Neural cell (in vitro differentiated cells): ENCODE measurements at regions not wholly inside any gene's neighbourhood (a gene's known extent, or its start where the extent isn't known, plus 50 kb on each side); places are given as distances from the start of the nearest gene placed in this dataset.

Experiments
- H2AFZ ChIP-seq: fragments of 200-600, 300-800 bp; sonication (generic), shearing (Covaris generic); 2 replicates; pipeline ENCODE4 v1.6.0; 2014; ENCODE audit warnings: low read depth, mild to moderate bottlenecking, antibody characterized with exemption, low read length, moderate library complexity
- H3F3A ChIP-seq: fragments of 200-600 bp; shearing (Covaris generic); 2 replicates; pipeline ENCODE4 v1.6.1; 2016; ENCODE audit warnings: mild to moderate bottlenecking, moderate library complexity, mixed read lengths, antibody characterized with exemption, low read length; ENCODE audit not compliant: insufficient read depth, poor library complexity, severe bottlenecking
- H3K27ac ChIP-seq: fragments of 200-600, 300-800 bp; sonication (generic), shearing (Covaris generic); 2 replicates; pipeline ENCODE4 v1.5.1; 2014; ENCODE audit warnings: mild to moderate bottlenecking, low read length, moderate library complexity
- H3K27me3 ChIP-seq: fragments of 300-800, 200-600 bp; sonication (generic), shearing (Covaris generic); 2 replicates; pipeline ENCODE4 v1.6.0; 2014; ENCODE audit warnings: mild to moderate bottlenecking, low read depth, low read length, moderate library complexity; ENCODE audit not compliant: insufficient read depth
- H3K36me3 ChIP-seq: fragments of 300-800, 200-600 bp; sonication (generic), shearing (Covaris generic); 2 replicates; pipeline ENCODE4 v1.5.1; 2014; ENCODE audit warnings: mild to moderate bottlenecking, antibody characterized with exemption, low read length, moderate library complexity; ENCODE audit not compliant: insufficient read depth
- H3K4me2 ChIP-seq: fragments of 300-800, 200-600 bp; sonication (generic), shearing (Covaris generic); 2 replicates; pipeline ENCODE4 v1.6.0; 2014; ENCODE audit warnings: mild to moderate bottlenecking, low read length
- H3K4me3 ChIP-seq: fragments of 300-800, 200-600 bp; sonication (generic), shearing (Covaris generic); 2 replicates; pipeline ENCODE4 v1.5.1; 2014; ENCODE audit warnings: mild to moderate bottlenecking, low read length, moderate library complexity
- H3K79me2 ChIP-seq: fragments of 200-600 bp; shearing (Covaris generic); replicated peaks from 2 replicates; pipeline ENCODE4 v1.6.0; 2014; ENCODE audit warnings: mild to moderate bottlenecking, low read length, moderate library complexity; ENCODE audit not compliant: insufficient read depth
- H3K9ac ChIP-seq: fragments of 300-800, 200-600 bp; sonication (generic), shearing (Covaris generic); 2 replicates; pipeline ENCODE4 v1.6.1; 2016; ENCODE audit warnings: mild to moderate bottlenecking, low read length, mixed read lengths
- H3K9me2 ChIP-seq: fragments of 200-600 bp; shearing (Covaris generic); 2 replicates; pipeline ENCODE4 v1.6.1; 2016; ENCODE audit warnings: mild to moderate bottlenecking, low read length, mixed read lengths; ENCODE audit not compliant: insufficient read depth
- H3K9me3 ChIP-seq: fragments of 200-600, 300-800 bp; sonication (generic), shearing (Covaris generic); 2 replicates; pipeline ENCODE4 v1.6.1; 2016; ENCODE audit warnings: mild to moderate bottlenecking, mixed run types, low read length, moderate library complexity, mixed read lengths
- H4K20me1 ChIP-seq: fragments of 200-600 bp; shearing (Covaris generic); 2 replicates; pipeline ENCODE4 v1.6.1; 2016; ENCODE audit warnings: mild to moderate bottlenecking, mixed run types; ENCODE audit not compliant: insufficient read depth
- EP300 ChIP-seq: fragments of 450-650 bp; conservative IDR thresholded peaks from 2 replicates; pipeline ENCODE4 v1.6.1; 2014; ENCODE audit warnings: antibody characterized with exemption, mild to moderate bottlenecking, moderate library complexity; ENCODE audit not compliant: poor library complexity, severe bottlenecking
- EZH2 ChIP-seq: fragments of 200-600, 300-800 bp; shearing (Covaris generic), sonication (generic); IDR thresholded peaks from 2 replicates; pipeline ENCODE4 v1.6.1; 2014; ENCODE audit warnings: antibody characterized with exemption, low read length, borderline replicate concordance, mild to moderate bottlenecking; ENCODE audit not compliant: insufficient read depth, poor library complexity, severe bottlenecking
- MXI1 ChIP-seq: fragments of 450-650 bp; conservative IDR thresholded peaks from 2 replicates; pipeline ENCODE4 v1.6.1; 2014; ENCODE audit warnings: antibody characterized with exemption, mild to moderate bottlenecking; ENCODE audit not compliant: poor library complexity, severe bottlenecking
- POLR2AphosphoS5 ChIP-seq: IDR thresholded peaks from 2 replicates; pipeline ENCODE4 v1.6.1; 2012
- RAD21 ChIP-seq: fragments of 450-650 bp; conservative IDR thresholded peaks from 2 replicates; pipeline ENCODE4 v1.6.1; 2014; ENCODE audit warnings: antibody characterized with exemption, mild to moderate bottlenecking, moderate library complexity
- SMC3 ChIP-seq: fragments of 450-650 bp; conservative IDR thresholded peaks from 2 replicates; pipeline ENCODE4 v1.6.1; 2014; ENCODE audit warnings: antibody characterized with exemption, mild to moderate bottlenecking, moderate library complexity; ENCODE audit not compliant: poor library complexity
- TAF1 ChIP-seq: IDR thresholded peaks from 2 replicates; pipeline ENCODE4 v1.6.1; 2012; ENCODE audit warnings: low read depth
- TF ChIP-seq, protein P1 (sequence below): fragments of 450-650 bp; IDR thresholded peaks from 2 replicates; pipeline ENCODE4 v1.5.1; 2014; ENCODE audit warnings: antibody characterized with exemption, mild to moderate bottlenecking, moderate library complexity; ENCODE audit not compliant: poor library complexity, severe bottlenecking
- TF ChIP-seq, protein P2 (sequence below): IDR thresholded peaks from 2 replicates; pipeline ENCODE4 v1.6.1; 2012; ENCODE audit warnings: borderline replicate concordance

DNA sequence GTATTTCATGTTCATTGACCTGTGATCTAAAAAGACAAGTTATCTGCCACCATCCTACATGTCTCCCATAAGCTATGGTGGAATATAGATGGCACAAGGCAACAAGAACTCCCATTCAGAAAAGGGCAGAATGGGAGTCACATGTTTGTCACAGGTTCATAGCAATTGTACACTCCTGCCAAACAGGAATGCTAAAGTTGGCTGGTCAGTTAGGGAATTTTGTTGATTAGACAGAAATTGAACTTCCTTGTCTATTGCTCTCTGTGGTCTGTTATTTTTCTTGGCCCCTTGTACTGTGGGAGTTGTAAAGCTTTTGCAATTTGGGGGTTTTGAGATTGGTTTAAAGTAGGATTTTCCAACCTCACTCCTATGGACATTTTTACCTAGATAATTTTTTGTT, 101.7 kb upstream of the SOD3 start:
- Histone ChIP-seq H3K9ac (no peak overlapping the region), H3K27ac (no peak overlapping the region), H3K27me3 (no peaks in the 10 kb centered on the region), H3K4me2 (no peak overlapping the region), H3K79me2 (no peaks in the 10 kb centered on the region), H4K20me1 (no peaks in the 10 kb centered on the region), H2AFZ (no peak overlapping the region), H3K4me3 (no peak overlapping the region), H3K9me3 (no peaks in the 10 kb centered on the region), H3K36me3 (no peaks in the 10 kb centered on the region), H3K9me2 (no peaks in the 10 kb centered on the region), H3F3A (no peaks in the 10 kb centered on the region)
- TF ChIP-seq RAD21 (no peak), MXI1 (no peak), EZH2 (no peak), POLR2AphosphoS5 (no peak), TAF1 (no peak), EP300 (no peak), SMC3 (no peak)
- TF ChIP-seq, protein P1, sequence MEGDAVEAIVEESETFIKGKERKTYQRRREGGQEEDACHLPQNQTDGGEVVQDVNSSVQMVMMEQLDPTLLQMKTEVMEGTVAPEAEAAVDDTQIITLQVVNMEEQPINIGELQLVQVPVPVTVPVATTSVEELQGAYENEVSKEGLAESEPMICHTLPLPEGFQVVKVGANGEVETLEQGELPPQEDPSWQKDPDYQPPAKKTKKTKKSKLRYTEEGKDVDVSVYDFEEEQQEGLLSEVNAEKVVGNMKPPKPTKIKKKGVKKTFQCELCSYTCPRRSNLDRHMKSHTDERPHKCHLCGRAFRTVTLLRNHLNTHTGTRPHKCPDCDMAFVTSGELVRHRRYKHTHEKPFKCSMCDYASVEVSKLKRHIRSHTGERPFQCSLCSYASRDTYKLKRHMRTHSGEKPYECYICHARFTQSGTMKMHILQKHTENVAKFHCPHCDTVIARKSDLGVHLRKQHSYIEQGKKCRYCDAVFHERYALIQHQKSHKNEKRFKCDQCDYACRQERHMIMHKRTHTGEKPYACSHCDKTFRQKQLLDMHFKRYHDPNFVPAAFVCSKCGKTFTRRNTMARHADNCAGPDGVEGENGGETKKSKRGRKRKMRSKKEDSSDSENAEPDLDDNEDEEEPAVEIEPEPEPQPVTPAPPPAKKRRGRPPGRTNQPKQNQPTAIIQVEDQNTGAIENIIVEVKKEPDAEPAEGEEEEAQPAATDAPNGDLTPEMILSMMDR: no peak
- TF ChIP-seq, protein P2, sequence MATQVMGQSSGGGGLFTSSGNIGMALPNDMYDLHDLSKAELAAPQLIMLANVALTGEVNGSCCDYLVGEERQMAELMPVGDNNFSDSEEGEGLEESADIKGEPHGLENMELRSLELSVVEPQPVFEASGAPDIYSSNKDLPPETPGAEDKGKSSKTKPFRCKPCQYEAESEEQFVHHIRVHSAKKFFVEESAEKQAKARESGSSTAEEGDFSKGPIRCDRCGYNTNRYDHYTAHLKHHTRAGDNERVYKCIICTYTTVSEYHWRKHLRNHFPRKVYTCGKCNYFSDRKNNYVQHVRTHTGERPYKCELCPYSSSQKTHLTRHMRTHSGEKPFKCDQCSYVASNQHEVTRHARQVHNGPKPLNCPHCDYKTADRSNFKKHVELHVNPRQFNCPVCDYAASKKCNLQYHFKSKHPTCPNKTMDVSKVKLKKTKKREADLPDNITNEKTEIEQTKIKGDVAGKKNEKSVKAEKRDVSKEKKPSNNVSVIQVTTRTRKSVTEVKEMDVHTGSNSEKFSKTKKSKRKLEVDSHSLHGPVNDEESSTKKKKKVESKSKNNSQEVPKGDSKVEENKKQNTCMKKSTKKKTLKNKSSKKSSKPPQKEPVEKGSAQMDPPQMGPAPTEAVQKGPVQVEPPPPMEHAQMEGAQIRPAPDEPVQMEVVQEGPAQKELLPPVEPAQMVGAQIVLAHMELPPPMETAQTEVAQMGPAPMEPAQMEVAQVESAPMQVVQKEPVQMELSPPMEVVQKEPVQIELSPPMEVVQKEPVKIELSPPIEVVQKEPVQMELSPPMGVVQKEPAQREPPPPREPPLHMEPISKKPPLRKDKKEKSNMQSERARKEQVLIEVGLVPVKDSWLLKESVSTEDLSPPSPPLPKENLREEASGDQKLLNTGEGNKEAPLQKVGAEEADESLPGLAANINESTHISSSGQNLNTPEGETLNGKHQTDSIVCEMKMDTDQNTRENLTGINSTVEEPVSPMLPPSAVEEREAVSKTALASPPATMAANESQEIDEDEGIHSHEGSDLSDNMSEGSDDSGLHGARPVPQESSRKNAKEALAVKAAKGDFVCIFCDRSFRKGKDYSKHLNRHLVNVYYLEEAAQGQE: no peak

DNA sequence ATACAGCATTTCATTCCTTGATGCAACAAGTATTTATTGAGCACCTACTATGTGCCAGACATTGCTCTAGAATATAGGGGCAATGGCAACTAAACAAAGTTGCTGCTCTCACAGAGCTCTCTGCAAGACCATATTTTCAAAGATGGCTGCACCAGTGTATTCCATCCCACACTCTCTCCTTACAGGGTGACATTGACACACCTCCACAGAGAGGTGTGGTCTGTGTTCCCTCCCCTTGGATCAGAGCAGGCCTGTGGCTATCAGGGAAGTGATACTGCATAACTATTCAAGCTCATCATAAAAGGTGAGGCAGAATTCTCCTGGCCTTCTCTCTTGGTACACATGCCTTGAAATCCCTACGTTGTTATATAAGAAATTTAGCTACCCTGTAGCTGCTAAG, 95.3 kb upstream of the SOD3 start:
- Histone ChIP-seq H3K4me3 (no peak overlapping the region), H2AFZ (no peak overlapping the region), H3F3A (no peaks in the 10 kb centered on the region), H3K9ac (no peak overlapping the region), H3K36me3 (no peaks in the 10 kb centered on the region), H4K20me1 (no peaks in the 10 kb centered on the region), H3K27me3 (no peaks in the 10 kb centered on the region), H3K9me2 (no peaks in the 10 kb centered on the region), H3K4me2 (no peak overlapping the region), H3K27ac (no peak overlapping the region), H3K9me3 (no peaks in the 10 kb centered on the region), H3K79me2 (no peaks in the 10 kb centered on the region)
- no peak for TF ChIP-seq POLR2AphosphoS5
- TF ChIP-seq, protein P1: no peak
- TF ChIP-seq SMC3: no peak
- TF ChIP-seq RAD21: no peak
- TF ChIP-seq MXI1: no peak
- TF ChIP-seq EZH2: no peak
- TF ChIP-seq TAF1: no peak
- TF ChIP-seq, protein P2: no peak
- TF ChIP-seq EP300: no peak
